DND-41 (cell line): ENCODE measurements at regions not wholly inside any gene's neighbourhood (a gene's known extent, or its start where the extent isn't known, plus 50 kb on each side); places are given as distances from the start of the nearest gene placed in this dataset.

Experiments
- ATAC-seq: fragments of 200-7000 bp; cut with Tn5 transposase; 3 replicates; pipeline ENCODE4 v1.9.1; 2021; ENCODE audit warnings: low read depth; ENCODE audit not compliant: insufficient read depth
- DNase-seq: peaks from one replicate; pipeline ENCODE4 v3.0.0-alpha.2; 2020
- H2AFZ ChIP-seq: 2 replicates; pipeline ENCODE4 v1.6.0; 2012; ENCODE audit warnings: low read depth, low read length
- H3K27ac ChIP-seq: 2 replicates; pipeline ENCODE4 v1.5.1; 2012; ENCODE audit warnings: low read length, inconsistent platforms
- H3K27me3 ChIP-seq: fragments of 200-600 bp; sonication (generic); 2 replicates; pipeline ENCODE4 v1.6.0; 2012; ENCODE audit warnings: low read length, mild to moderate bottlenecking, inconsistent platforms; ENCODE audit not compliant: insufficient read depth, poor library complexity
- H3K36me3 ChIP-seq: 2 replicates; pipeline ENCODE4 v1.5.1; 2012; ENCODE audit warnings: low read length, inconsistent platforms; ENCODE audit not compliant: insufficient read depth
- H3K4me1 ChIP-seq: 2 replicates; pipeline ENCODE4 v1.5.1; 2012; ENCODE audit warnings: mild to moderate bottlenecking, low read length; ENCODE audit not compliant: insufficient read depth
- H3K4me2 ChIP-seq: 2 replicates; pipeline ENCODE4 v1.6.0; 2012; ENCODE audit warnings: mild to moderate bottlenecking, moderate library complexity, low read length, inconsistent platforms; ENCODE audit not compliant: insufficient read depth
- H3K4me3 ChIP-seq, 2 experiments: fragments of 200-600 bp in 1 of 2; shearing (Covaris generic) in 1 of 2; 2 replicates each; pipeline ENCODE4 v1.5.1; 2012 to 2016; ENCODE audit warnings: inconsistent platforms in 2 of 2, low read length in 2 of 2, mild to moderate bottlenecking in 2 of 2, low read depth in 1 of 2, moderate library complexity in 1 of 2
- H3K79me2 ChIP-seq: 2 replicates; pipeline ENCODE4 v1.6.0; 2012; ENCODE audit warnings: low read length, inconsistent platforms; ENCODE audit not compliant: insufficient read depth
- H3K9ac ChIP-seq: 2 replicates; pipeline ENCODE4 v1.6.0; 2012; ENCODE audit warnings: low read depth, mild to moderate bottlenecking, inconsistent platforms, low read length, moderate library complexity
- H3K9me3 ChIP-seq: 2 replicates; pipeline ENCODE4 v1.5.1; 2012; ENCODE audit warnings: low read length, moderate library complexity, mild to moderate bottlenecking, inconsistent platforms; ENCODE audit not compliant: insufficient read depth, severe bottlenecking
- H4K20me1 ChIP-seq: 2 replicates; pipeline ENCODE4 v1.6.0; 2012; ENCODE audit warnings: low read length; ENCODE audit not compliant: insufficient read depth
- EZH2 ChIP-seq: IDR thresholded peaks from 3 replicates; pipeline ENCODE4 v1.6.1; 2012; ENCODE audit warnings: borderline replicate concordance, low read depth, mild to moderate bottlenecking, moderate library complexity, low read length, inconsistent platforms; ENCODE audit not compliant: severe bottlenecking
- TF ChIP-seq, protein P1 (sequence below): IDR thresholded peaks from 2 replicates; pipeline ENCODE4 v1.5.1; 2012; ENCODE audit warnings: borderline replicate concordance, low read length, moderate library complexity, mild to moderate bottlenecking; ENCODE audit not compliant: poor library complexity, severe bottlenecking; ENCODE audit errors: extremely low read depth

DNA sequence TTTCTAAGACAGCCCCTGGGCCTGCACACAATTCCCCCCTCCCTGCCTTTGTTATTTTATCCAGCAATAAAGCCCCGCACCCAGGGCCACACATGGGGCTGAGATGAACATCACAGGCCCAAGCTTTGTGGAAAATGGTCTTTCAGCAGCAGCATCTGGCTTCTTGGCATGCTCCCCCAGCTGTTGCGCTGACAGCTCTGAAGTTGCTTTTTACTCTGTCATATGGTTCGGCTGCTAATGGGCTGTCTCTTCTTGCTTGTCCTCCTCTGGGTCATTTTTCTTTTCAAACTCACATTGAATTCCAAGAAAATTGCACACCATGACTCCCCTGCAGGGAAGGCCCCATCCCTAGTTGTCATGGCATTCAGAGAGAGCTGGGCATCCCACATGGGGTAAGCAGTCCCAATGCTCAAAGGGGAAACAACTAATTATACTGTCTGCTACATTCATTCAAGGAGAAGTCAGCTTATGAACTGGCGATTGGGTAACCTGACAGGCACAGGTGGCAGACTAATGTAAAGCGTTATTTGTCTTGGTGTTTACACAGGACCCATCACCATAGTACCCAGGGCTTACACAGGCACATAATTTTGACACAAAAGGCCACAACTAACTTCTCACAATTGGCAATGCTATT, 74.0 kb upstream of the CDKN3 start:
- H3K79me2 ChIP-seq = no peaks in the 10 kb centered on the region
- no peak overlapping the region for H3K27ac ChIP-seq
- H2AFZ ChIP-seq = no peak overlapping the region
- no peaks in the 10 kb centered on the region for H3K4me1 ChIP-seq
- H4K20me1 ChIP-seq = no peaks in the 10 kb centered on the region
- no peaks in the 10 kb centered on the region for H3K27me3 ChIP-seq
- H3K36me3 ChIP-seq = no peaks in the 10 kb centered on the region
- no peak overlapping the region for H3K4me3 ChIP-seq
- H3K9me3 ChIP-seq = no peaks in the 10 kb centered on the region
- H3K4me2 ChIP-seq = no peak overlapping the region
- ATAC-seq (no peak), DNase-seq (no peak)
- H3K9ac ChIP-seq = no peak overlapping the region
- TF ChIP-seq, protein P1, sequence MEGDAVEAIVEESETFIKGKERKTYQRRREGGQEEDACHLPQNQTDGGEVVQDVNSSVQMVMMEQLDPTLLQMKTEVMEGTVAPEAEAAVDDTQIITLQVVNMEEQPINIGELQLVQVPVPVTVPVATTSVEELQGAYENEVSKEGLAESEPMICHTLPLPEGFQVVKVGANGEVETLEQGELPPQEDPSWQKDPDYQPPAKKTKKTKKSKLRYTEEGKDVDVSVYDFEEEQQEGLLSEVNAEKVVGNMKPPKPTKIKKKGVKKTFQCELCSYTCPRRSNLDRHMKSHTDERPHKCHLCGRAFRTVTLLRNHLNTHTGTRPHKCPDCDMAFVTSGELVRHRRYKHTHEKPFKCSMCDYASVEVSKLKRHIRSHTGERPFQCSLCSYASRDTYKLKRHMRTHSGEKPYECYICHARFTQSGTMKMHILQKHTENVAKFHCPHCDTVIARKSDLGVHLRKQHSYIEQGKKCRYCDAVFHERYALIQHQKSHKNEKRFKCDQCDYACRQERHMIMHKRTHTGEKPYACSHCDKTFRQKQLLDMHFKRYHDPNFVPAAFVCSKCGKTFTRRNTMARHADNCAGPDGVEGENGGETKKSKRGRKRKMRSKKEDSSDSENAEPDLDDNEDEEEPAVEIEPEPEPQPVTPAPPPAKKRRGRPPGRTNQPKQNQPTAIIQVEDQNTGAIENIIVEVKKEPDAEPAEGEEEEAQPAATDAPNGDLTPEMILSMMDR = no peak
- TF ChIP-seq EZH2 = no peak

DNA sequence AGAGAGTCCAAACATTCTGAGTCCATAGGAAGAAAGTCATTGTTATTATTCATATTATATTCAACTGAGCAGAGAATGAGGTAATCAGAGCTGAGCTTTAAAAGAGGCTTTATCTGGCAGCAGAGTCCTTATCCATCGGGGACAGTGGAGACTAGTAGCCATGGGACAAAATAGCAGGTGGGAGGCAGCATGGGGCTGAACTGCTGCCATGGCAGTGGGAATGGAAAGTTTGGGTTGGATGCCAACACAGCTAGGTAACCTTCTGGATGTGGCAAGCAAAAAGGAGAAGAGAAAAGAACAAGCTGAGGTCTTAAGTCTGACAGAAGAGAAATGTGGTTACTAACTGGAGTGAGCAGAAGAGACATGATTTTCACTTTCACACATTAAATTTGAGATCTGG, 71.0 kb upstream of the CDKN3 start:
- H2AFZ ChIP-seq = no peak overlapping the region
- H3K9ac ChIP-seq = no peak overlapping the region
- H3K27ac ChIP-seq = no peak overlapping the region
- H3K9me3 ChIP-seq = no peaks in the 10 kb centered on the region
- H3K79me2 ChIP-seq = no peaks in the 10 kb centered on the region
- H3K36me3 ChIP-seq = no peaks in the 10 kb centered on the region
- no peaks in the 10 kb centered on the region for H3K4me1 ChIP-seq
- H4K20me1 ChIP-seq = no peaks in the 10 kb centered on the region
- no peak overlapping the region for H3K4me2 ChIP-seq
- no peak overlapping the region for H3K4me3 ChIP-seq
- no peaks in the 10 kb centered on the region for H3K27me3 ChIP-seq
- ATAC-seq = no peak
- TF ChIP-seq, protein P1 = no peak
- TF ChIP-seq EZH2 = no peak
- DNase-seq = no peak

DNA sequence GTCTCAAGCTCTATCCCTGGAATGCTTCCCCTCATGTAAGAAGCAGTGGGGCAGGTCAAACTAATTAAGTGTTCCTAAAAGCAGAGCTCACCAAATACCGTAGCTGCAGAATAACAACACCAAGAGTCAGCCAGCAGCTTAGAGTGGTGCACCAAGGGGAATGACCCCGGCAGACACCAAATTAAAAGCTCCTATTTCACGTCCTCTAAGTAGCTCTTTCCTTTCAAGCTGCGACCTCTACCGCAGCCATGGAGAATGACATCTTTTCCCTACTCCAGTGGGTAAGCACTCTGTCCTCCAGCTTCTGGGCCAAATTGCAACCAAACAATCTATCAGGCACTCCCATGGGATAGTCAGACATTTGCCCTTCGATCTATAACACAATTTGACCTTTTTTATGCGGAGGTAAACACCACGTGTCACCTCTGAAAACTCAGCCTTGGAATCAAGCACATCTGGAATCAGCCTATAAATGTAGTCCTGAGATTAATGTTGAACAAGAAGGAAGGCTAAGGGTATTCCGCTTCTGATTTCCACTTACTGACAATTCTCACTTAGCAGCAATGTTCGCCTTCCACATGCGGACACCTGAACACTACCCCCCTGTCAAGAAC, 67.6 kb upstream of the CDKN3 start:
- Histone ChIP-seq H3K79me2 (no peaks in the 10 kb centered on the region), H3K27ac (no peak overlapping the region), H2AFZ (no peak overlapping the region), H3K4me1 (no peaks in the 10 kb centered on the region), H3K4me2 (no peak overlapping the region), H3K9ac (no peak overlapping the region), H3K9me3 (no peaks in the 10 kb centered on the region), H3K36me3 (no peaks in the 10 kb centered on the region), H3K4me3 (no peak overlapping the region), H3K27me3 (no peaks in the 10 kb centered on the region), H4K20me1 (no peaks in the 10 kb centered on the region)
- no peak for TF ChIP-seq EZH2
- TF ChIP-seq, protein P1 = peak; percentile 76
- DNase-seq = peak; percentile 36
- ATAC-seq = peak; percentile 72; the same call in 2 of the 3 replicates
